ENCODE measurements at regions not wholly inside any gene's neighbourhood (a gene's known extent, or its start where the extent isn't known, plus 50 kb on each side); places are given as distances from the start of the nearest gene placed in this dataset.

DNA sequence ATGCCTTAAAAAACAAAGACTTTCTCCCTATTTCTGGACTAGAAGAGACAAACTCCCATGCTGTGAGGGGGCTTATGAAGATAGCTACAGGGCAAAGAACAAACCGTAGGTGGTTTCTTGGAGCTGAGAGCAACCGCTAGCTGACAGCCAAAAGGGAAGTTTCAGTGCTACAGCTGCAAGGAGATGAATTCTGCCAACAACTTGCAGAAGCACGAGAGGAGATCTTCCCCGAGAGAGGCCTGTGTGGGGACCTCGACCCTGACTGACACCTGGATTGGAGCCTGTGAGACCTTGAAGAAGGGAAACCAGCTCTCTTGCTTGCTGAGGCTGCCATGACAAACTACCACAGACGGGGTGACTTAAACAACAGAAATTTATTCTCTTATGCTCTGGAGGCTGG lies 183.8 kb upstream of the VCX3A start:
- TF ChIP-seq EP300 (IDR thresholded peaks at IDR 0.05; ENCODE audit: borderline replicate concordance in 1 of 2, low read depth in 1 of 2, low read length in 1 of 2): no peak
- no peak for TF ChIP-seq SIN3A (IDR thresholded peaks at IDR 0.05; ENCODE audit: borderline replicate concordance, low read depth, low read length)
- TF ChIP-seq MAX (IDR thresholded peaks at IDR 0.05; ENCODE audit: low read depth): no peak
- no peak for TF ChIP-seq POLR2AphosphoS5 (IDR thresholded peaks at IDR 0.05; ENCODE audit: low read depth, low read length)
- no peak for TF ChIP-seq CHD2 (IDR thresholded peaks at IDR 0.05; ENCODE audit: low read length, partially characterized antibody)
- TF ChIP-seq, protein P1, sequence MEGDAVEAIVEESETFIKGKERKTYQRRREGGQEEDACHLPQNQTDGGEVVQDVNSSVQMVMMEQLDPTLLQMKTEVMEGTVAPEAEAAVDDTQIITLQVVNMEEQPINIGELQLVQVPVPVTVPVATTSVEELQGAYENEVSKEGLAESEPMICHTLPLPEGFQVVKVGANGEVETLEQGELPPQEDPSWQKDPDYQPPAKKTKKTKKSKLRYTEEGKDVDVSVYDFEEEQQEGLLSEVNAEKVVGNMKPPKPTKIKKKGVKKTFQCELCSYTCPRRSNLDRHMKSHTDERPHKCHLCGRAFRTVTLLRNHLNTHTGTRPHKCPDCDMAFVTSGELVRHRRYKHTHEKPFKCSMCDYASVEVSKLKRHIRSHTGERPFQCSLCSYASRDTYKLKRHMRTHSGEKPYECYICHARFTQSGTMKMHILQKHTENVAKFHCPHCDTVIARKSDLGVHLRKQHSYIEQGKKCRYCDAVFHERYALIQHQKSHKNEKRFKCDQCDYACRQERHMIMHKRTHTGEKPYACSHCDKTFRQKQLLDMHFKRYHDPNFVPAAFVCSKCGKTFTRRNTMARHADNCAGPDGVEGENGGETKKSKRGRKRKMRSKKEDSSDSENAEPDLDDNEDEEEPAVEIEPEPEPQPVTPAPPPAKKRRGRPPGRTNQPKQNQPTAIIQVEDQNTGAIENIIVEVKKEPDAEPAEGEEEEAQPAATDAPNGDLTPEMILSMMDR (IDR thresholded peaks at IDR 0.05): no peak
- TF ChIP-seq EZH2phosphoT487 (IDR thresholded peaks at IDR 0.05; ENCODE audit: borderline replicate concordance, low read depth): no peak
- no peak for TF ChIP-seq GABPA (IDR thresholded peaks at IDR 0.05; ENCODE audit: low read depth)

Measured in SK-N-SH (cell line).